A549 (cell line): ENCODE measurements at regions not wholly inside any gene's neighbourhood (a gene's known extent, or its start where the extent isn't known, plus 50 kb on each side); places are given as distances from the start of the nearest gene placed in this dataset.

Source experiments
- ATAC-seq, 2 experiments: fragments of 200-7000 bp in 1 of 2; fragments of >200 bp in 1 of 2; cut with Nextera tagmentation in 1 of 2; cut with Tn5 transposase in 1 of 2; 3 replicates each; pipeline versions ENCODE4 v1.8.0 to v1.9.1; 2018 to 2020; ENCODE audit warnings: mild to moderate bottlenecking in 1 of 2, moderate library complexity in 1 of 2
- CTCF ChIA-PET: fragments of 300-600 bp; sonication (Branson Sonifier 250); formaldehyde crosslinking; extraction: SDS; loops from one replicate; lab custom pipeline; 2021; ENCODE audit warnings: antibody characterized with exemption, inconsistent platforms; lab: Yijun Ruan, JAX
- POLR2A ChIA-PET: fragments of 350-600 bp; formaldehyde crosslinking; extraction: SDS; loops from one replicate; lab custom pipeline; 2021; ENCODE audit warnings: antibody characterized with exemption, inconsistent platforms; lab: Yijun Ruan, JAX
- DNase-seq, 2 experiments: peaks; one replicate each; pipeline versions ENCODE4 v3.0.0 to v3.0.0-alpha.2; 2011 to 2016; ENCODE audit warnings: low read depth in 1 of 2, low spot score in 1 of 2
- FAIRE-seq: peaks from 2 replicates; lab custom pipeline; 2011; peaks lifted over from hg19 to GRCh38; lab: Jason Lieb, UNC
- H3K27ac ChIP-seq, 2 experiments: fragments of >200 bp; sonication (Bioruptor Twin); formaldehyde crosslinking; 3 replicates each; pipeline ENCODE4 v1.5.1; 2016 to 2017
- H3K4me1 ChIP-seq: fragments of >200 bp; sonication (Bioruptor Twin); formaldehyde crosslinking; 3 replicates; pipeline ENCODE4 v1.6.1; 2016
- H3K4me2 ChIP-seq: fragments of >200 bp; sonication (Bioruptor Twin); formaldehyde crosslinking; 3 replicates; pipeline ENCODE4 v1.6.1; 2016
- H3K4me3 ChIP-seq: fragments of >200 bp; sonication (Bioruptor Twin); formaldehyde crosslinking; 3 replicates; pipeline ENCODE4 v1.5.1; 2016
- H3K9me3 ChIP-seq: fragments of >200 bp; sonication (Bioruptor Twin); formaldehyde crosslinking; 3 replicates; pipeline ENCODE4 v1.6.1; 2016
- ATOH8 ChIP-seq: fragments of 250-450 bp; sonication (Bioruptor Pico); IDR thresholded peaks from 2 replicates; pipeline ENCODE4 v1.5.0; 2020; ENCODE audit warnings: low read depth, mild to moderate bottlenecking, moderate library complexity
- CHD2 ChIP-seq: fragments of 150-350 bp; IDR thresholded peaks from 2 replicates; pipeline ENCODE4 v1.6.1; 2014; ENCODE audit warnings: low read length; ENCODE audit not compliant: partially characterized antibody
- EP300 ChIP-seq, 2 experiments: fragments of >200 bp; sonication (Bioruptor Twin); formaldehyde crosslinking; IDR thresholded peaks; 2 replicates in 1 of 2; 3 replicates in 1 of 2; pipeline ENCODE4 v1.6.1; 2016 to 2017
- ESRRA ChIP-seq: fragments of 150-350 bp; IDR thresholded peaks from 2 replicates; pipeline ENCODE4 v1.6.1; 2014; ENCODE audit warnings: mild to moderate bottlenecking, low read length, borderline replicate concordance
- FOSB ChIP-seq: fragments of 250-450 bp; sonication (Bioruptor Pico); IDR thresholded peaks from 2 replicates; pipeline ENCODE4 v1.5.0; 2020; ENCODE audit warnings: mild to moderate bottlenecking, moderate library complexity
- FOSL2 ChIP-seq, 2 experiments: fragments of 450-650 bp in 1 of 2; fragments of >200 bp in 1 of 2; sonication (Bioruptor Twin) in 1 of 2; formaldehyde crosslinking; IDR thresholded peaks; 2 replicates each; pipeline versions ENCODE4 v1.5.0 to v1.6.1; 2016 to 2020; ENCODE audit warnings: mild to moderate bottlenecking in 1 of 2, moderate library complexity in 1 of 2
- HES2 ChIP-seq: fragments of >200 bp; sonication (Bioruptor Twin); formaldehyde crosslinking; IDR thresholded peaks from 2 replicates; pipeline ENCODE4 v1.6.1; 2016
- HEYL ChIP-seq: fragments of 250-450 bp; sonication (Bioruptor Pico); IDR thresholded peaks from 2 replicates; pipeline ENCODE4 v1.8.0; 2021; ENCODE audit warnings: mild to moderate bottlenecking, moderate library complexity
- HOXB13 ChIP-seq: fragments of 250-450 bp; sonication (Bioruptor Pico); IDR thresholded peaks from 2 replicates; pipeline ENCODE4 v1.5.0; 2020; ENCODE audit warnings: low read depth, mild to moderate bottlenecking, moderate library complexity
- HOXB5 ChIP-seq: fragments of 250-450 bp; sonication (Bioruptor Pico); IDR thresholded peaks from 2 replicates; pipeline ENCODE4 v1.5.0; 2020; ENCODE audit warnings: mild to moderate bottlenecking, moderate library complexity
- KDM1A ChIP-seq: fragments of 200-600 bp; sonication (generic); IDR thresholded peaks from 2 replicates; pipeline ENCODE4 v1.6.1; 2016; ENCODE audit warnings: low read depth, mild to moderate bottlenecking
- MAZ ChIP-seq: fragments of 150-350 bp; IDR thresholded peaks from 2 replicates; pipeline ENCODE4 v1.6.1; 2014; ENCODE audit warnings: antibody characterized with exemption, low read depth, low read length, borderline replicate concordance
- NFE2L2 ChIP-seq: fragments of 150-350 bp; conservative IDR thresholded peaks from 2 replicates; pipeline ENCODE4 v1.6.1; 2014; ENCODE audit warnings: low read length
- NPAS2 ChIP-seq: fragments of 250-450 bp; sonication (Bioruptor Pico); IDR thresholded peaks from 2 replicates; pipeline ENCODE4 v1.8.0; 2022; ENCODE audit warnings: mild to moderate bottlenecking, moderate library complexity, borderline replicate concordance
- PHF8 ChIP-seq: fragments of 200-600 bp; sonication (generic); IDR thresholded peaks from 2 replicates; pipeline ENCODE4 v1.6.1; 2016; ENCODE audit warnings: low read depth, mild to moderate bottlenecking, antibody characterized with exemption, moderate library complexity, borderline replicate concordance
- POLR2A ChIP-seq: IDR thresholded peaks from 2 replicates; pipeline ENCODE4 v1.6.1; 2012; ENCODE audit warnings: mild to moderate bottlenecking, low read length
- POLR2AphosphoS2 ChIP-seq: conservative IDR thresholded peaks from 2 replicates; pipeline ENCODE4 v1.6.1; 2012; ENCODE audit warnings: low read length, improper control_type of control experiment, inconsistent platforms
- RAD21 ChIP-seq, 2 experiments: fragments of >200 bp in 1 of 2; sonication (Bioruptor Twin) in 1 of 2; formaldehyde crosslinking in 1 of 2; IDR thresholded peaks in 1 of 2; conservative IDR thresholded peaks in 1 of 2; 2 replicates in 1 of 2; 3 replicates in 1 of 2; pipeline ENCODE4 v1.6.1; 2012 to 2018; ENCODE audit warnings: inconsistent platforms in 1 of 2
- RARB ChIP-seq: fragments of 250-450 bp; sonication (Bioruptor Pico); IDR thresholded peaks from 2 replicates; pipeline ENCODE4 v1.8.0; 2021; ENCODE audit warnings: mild to moderate bottlenecking, moderate library complexity
- RNF2 ChIP-seq: fragments of 200-600 bp; sonication (generic); IDR thresholded peaks from 2 replicates; pipeline ENCODE4 v1.6.1; 2016; ENCODE audit warnings: low read depth, mild to moderate bottlenecking, antibody characterized with exemption, moderate library complexity, borderline replicate concordance
- SREBF2 ChIP-seq: fragments of 450-650 bp; IDR thresholded peaks from 2 replicates; pipeline ENCODE4 v1.6.1; 2014; ENCODE audit warnings: mild to moderate bottlenecking, moderate library complexity
- TFCP2L1 ChIP-seq: fragments of 250-450 bp; sonication (Bioruptor Pico); IDR thresholded peaks from 2 replicates; pipeline ENCODE4 v1.5.0; 2021; ENCODE audit warnings: mild to moderate bottlenecking
- USF2 ChIP-seq: fragments of 450-650 bp; IDR thresholded peaks from 2 replicates; pipeline ENCODE4 v1.6.1; 2014; ENCODE audit warnings: antibody characterized with exemption
- ZFP36 ChIP-seq: fragments of 450-650 bp; IDR thresholded peaks from 2 replicates; pipeline ENCODE4 v1.6.1; 2014; ENCODE audit warnings: borderline replicate concordance; ENCODE audit not compliant: partially characterized antibody
- ZSCAN20 ChIP-seq: fragments of 250-450 bp; sonication (Bioruptor Pico); IDR thresholded peaks from 2 replicates; pipeline ENCODE4 v1.8.0; 2022; ENCODE audit warnings: mild to moderate bottlenecking, moderate library complexity
- WGBS: methylation state at CpG from one replicate; pipeline ENCODE4 v1.1.6; 2017; ENCODE audit errors: missing lambda C conversion rate; 5-methylcytosine and 5-hydroxymethylcytosine counted together

GRCh38 chr20:39523405-39523804 lies 561.3 kb downstream of the DHX35 start:
- no peaks in the 10 kb centered on the region for H3K9me3 ChIP-seq
- H3K4me1 ChIP-seq = no peaks in the 10 kb centered on the region
- no peak overlapping the region for H3K4me2 ChIP-seq
- FAIRE-seq (no peak), ATAC-seq (no peak), DNase-seq (no peak)
- H3K4me3 ChIP-seq = no peak overlapping the region
- no peak overlapping the region for H3K27ac ChIP-seq
- 0% methylated on average over 1 of the region's 1 CpG for WGBS
- ChIA-PET CTCF (no interaction called here), POLR2A (no interaction called here)
- TF ChIP-seq ESRRA (no peak), POLR2AphosphoS2 (no peak), NPAS2 (CRISPR knock-in tag) (no peak), RNF2 (no peak), RAD21 (conservative IDR thresholded peaks at IDR 0.05 in 1 of 2, IDR thresholded peaks at IDR 0.05 in 1 of 2) (no peak), ZSCAN20 (CRISPR knock-in tag) (no peak), CHD2 (no peak), FOSL2 (IDR thresholded peaks at IDR 0.05) (no peak), FOSL2 (CRISPR knock-in tag; IDR thresholded peaks at IDR 0.05) (no peak), EP300 (IDR thresholded peaks at IDR 0.05) (no peak), NFE2L2 (no peak), PHF8 (no peak), HOXB5 (CRISPR knock-in tag) (no peak), USF2 (no peak)

GRCh38 chr20:39518654-39519053 lies 556.5 kb downstream of the DHX35 start:
- FAIRE-seq (no peak), DNase-seq (no peak), ATAC-seq (no peak)
- CTCF ChIA-PET = no interaction called here
- Histone ChIP-seq H3K9me3 (no peaks in the 10 kb centered on the region), H3K4me2 (no peak overlapping the region), H3K4me3 (no peak overlapping the region), H3K27ac (no peak overlapping the region), H3K4me1 (no peaks in the 10 kb centered on the region)
- no peak for TF ChIP-seq ZFP36
- no peak for TF ChIP-seq HEYL (CRISPR knock-in tag)
- no peak for TF ChIP-seq HES2
- no peak for TF ChIP-seq HOXB13 (CRISPR knock-in tag)
- TF ChIP-seq ATOH8 (CRISPR knock-in tag) = no peak
- TF ChIP-seq SREBF2 = no peak
- TF ChIP-seq MAZ = no peak
- TF ChIP-seq FOSB (CRISPR knock-in tag) = no peak
- TF ChIP-seq RNF2 = no peak
- no peak for TF ChIP-seq RARB (CRISPR knock-in tag)
- no peak for TF ChIP-seq KDM1A
- TF ChIP-seq TFCP2L1 (CRISPR knock-in tag) = no peak
- TF ChIP-seq USF2 = no peak
- no peak for TF ChIP-seq POLR2A
- 2% methylated on average over 5 of the region's 5 CpGs for WGBS
- POLR2A ChIA-PET = no interaction called here
